Right lobe of liver (tissue), 4 donors: ENCODE measurements at regions not wholly inside any gene's neighbourhood (a gene's known extent, or its start where the extent isn't known, plus 50 kb on each side); places are given as distances from the start of the nearest gene placed in this dataset.

Experiments
- CTCF ChIP-seq, 4 donors: fragments of 200-600 bp in 3 of 4; fragments of 450-650 bp in 1 of 4; IDR thresholded peaks; one replicate each; pipeline versions ENCODE4 v1.5.1 to v1.8.0; 2016 to 2022; ENCODE audit warnings: antibody characterized with exemption in 4 of 4, mild to moderate bottlenecking in 2 of 4
- POLR2A ChIP-seq: fragments of 450-650 bp; IDR thresholded peaks from one replicate; pipeline ENCODE4 v1.6.1; 2017; ENCODE audit warnings: antibody characterized with exemption, mild to moderate bottlenecking
- donor health status: DM: no; HTN: no; CAD: no.
- donor health status: DM: no; HTN: no; CAD: no.
- donor health status: DM: no; HTN: yes; CAD: no.

DNA sequence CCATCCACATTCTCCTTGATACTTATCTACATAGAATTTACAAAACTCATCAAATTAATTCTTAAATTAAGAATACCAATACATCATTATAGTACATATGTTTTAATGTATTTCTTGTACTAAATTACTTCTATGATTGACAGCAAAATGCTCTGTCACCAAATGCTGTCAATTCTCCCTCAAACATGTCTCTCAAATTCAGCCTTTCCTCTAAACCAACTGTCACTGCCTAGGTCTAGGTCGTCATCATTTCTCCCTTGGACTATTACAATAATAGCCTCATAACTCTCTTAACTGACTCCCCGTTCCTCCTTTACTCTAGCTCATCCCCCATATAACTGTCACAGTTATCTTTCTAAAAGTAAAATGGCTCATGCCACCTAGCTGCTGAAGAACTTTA is 279.7 kb upstream of the FSTL5 start:
- TF ChIP-seq CTCF (IDR thresholded peaks at IDR 0.05) (no peak), POLR2A (no peak)
